GM12873 (cell line): ENCODE measurements at regions not wholly inside any gene's neighbourhood (a gene's known extent, or its start where the extent isn't known, plus 50 kb on each side); places are given as distances from the start of the nearest gene placed in this dataset.

Source experiments
- CTCF ChIP-seq: IDR thresholded peaks from 2 replicates; pipeline ENCODE4 v1.5.1; 2012; ENCODE audit warnings: low read depth, mild to moderate bottlenecking, moderate library complexity, low read length, control low read depth; ENCODE audit not compliant: insufficient read depth; ENCODE audit errors: missing control alignments

DNA sequence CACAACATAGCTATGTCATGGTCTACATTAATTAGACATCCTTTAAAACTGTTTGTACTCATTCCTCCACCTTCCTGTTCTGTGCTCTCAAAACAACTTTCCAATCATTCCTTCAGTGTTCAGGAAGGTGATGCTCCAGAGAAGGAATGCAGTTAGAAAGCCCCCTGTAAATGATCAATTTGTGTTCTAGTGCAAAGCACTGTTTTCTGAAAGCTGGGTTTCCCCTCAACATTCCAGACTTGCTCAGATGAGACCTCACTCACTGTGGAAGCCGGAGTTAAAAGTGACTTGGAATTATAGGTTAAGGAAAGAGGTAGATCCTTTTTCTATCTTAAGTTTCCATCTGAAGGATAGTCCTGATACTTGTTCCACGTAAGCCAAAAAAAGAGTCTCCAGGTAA, 95.9 kb downstream of the BMP2 start:
- no peak for TF ChIP-seq CTCF

- no peak for TF ChIP-seq CTCF
Observed at GRCh38 chr20:6863798-6864201, 96.3 kb downstream of the BMP2 start.

- no peak for TF ChIP-seq CTCF
Observed at GRCh38 chr20:6864740-6865139, 97.3 kb downstream of the BMP2 start.

- TF ChIP-seq CTCF: no peak
Observed at GRCh38 chr20:6866741-6867140, 99.3 kb downstream of the BMP2 start.

DNA sequence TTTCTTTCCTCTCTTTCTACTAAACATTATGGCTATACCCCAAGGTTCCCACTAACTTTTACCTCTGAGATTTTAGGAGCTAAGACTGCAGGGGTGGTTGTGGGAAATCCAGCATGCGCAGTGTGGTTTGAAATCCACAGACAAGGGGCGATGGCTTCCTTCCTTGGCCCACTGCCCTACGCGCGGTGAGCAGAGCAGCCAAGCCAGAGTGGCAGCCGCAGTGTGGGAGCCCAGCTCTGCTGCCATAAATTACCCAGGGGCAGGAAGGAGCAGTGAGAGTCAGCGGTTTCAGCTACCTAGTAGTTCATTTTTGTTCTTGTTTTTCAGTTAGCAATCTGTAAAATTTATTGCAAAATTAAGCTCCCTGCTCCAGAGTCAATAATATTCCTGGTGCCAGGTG, 101.4 kb downstream of the BMP2 start:
- TF ChIP-seq CTCF: no peak

DNA sequence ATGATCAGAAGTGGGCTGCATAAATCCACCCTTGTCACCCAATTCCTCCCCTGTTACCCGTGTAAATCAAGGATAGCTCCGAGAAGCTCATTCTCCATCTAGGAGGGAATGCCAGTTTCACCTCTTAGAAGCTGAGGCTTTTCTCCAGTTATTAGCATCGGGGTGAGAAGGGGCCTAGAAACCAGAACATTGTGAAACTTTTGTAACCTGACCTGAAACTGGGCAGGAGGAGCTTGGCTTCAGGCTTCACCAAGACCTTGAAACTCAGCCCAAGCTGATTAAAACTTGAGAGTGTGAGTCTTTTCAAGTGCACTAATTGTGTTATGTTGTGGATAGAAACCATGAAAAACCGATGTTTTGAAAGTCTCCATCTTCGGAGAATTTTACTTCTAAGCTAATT, 103.1 kb downstream of the BMP2 start:
- no peak for TF ChIP-seq CTCF

DNA sequence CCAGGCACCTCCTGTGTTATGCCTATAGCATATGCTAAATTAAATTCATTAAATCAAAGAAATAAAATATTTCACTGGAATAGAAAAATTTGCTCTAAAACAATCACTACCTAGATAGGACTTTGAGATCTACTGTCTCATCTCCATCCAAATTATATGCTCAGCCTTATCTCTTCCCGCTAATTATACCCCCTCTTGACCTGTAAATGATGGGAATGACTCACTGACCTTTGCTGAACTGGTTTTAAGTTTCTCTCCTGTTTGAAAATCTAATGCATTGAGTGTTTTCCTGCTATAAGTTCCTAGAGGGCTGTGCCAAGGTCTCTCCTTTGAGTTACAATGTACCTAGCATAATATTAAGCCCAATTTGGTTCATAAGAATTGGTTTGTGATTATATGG, 110.1 kb downstream of the BMP2 start:
- TF ChIP-seq CTCF: no peak
